LNCaP clone FGC (cell line): ENCODE measurements at regions not wholly inside any gene's neighbourhood (a gene's known extent, or its start where the extent isn't known, plus 50 kb on each side); places are given as distances from the start of the nearest gene placed in this dataset.
A peak's percentile ranks its signal among the peaks of the same experiment; 100 is the strongest.

Source experiments
- DNase-seq: peaks from one replicate; pipeline ENCODE4 v3.0.0-alpha.2; 2011; ENCODE audit warnings: low read depth
- H3K4me3 ChIP-seq: 2 replicates; pipeline ENCODE4 v1.5.1; 2011; ENCODE audit warnings: mild to moderate bottlenecking, low read depth, low read length, control low read depth
- CTCF ChIP-seq: IDR thresholded peaks from 2 replicates; pipeline ENCODE4 v1.5.1; 2012; ENCODE audit warnings: mild to moderate bottlenecking; ENCODE audit not compliant: control insufficient read depth, insufficient read depth; ENCODE audit errors: extremely low read depth

- no peak for TF ChIP-seq CTCF
- H3K4me3 ChIP-seq = no peak overlapping the region
- no peak for DNase-seq
Observed at GRCh38 chr7:125871431-125871830, 941.8 kb upstream of the POT1 start.

- no peak overlapping the region for H3K4me3 ChIP-seq
- no peak for DNase-seq
- no peak for TF ChIP-seq CTCF
Observed at GRCh38 chr7:125857606-125858005, 928.0 kb upstream of the POT1 start.

GRCh38 chr7:125848157-125848556 is 918.5 kb upstream of the POT1 start:
- no peak for DNase-seq
- no peak for TF ChIP-seq CTCF
- H3K4me3 ChIP-seq = no peak overlapping the region

- no peak overlapping the region for H3K4me3 ChIP-seq
- no peak for DNase-seq
- no peak for TF ChIP-seq CTCF
Observed at GRCh38 chr7:125847692-125848091, 918.1 kb upstream of the POT1 start.

- no peak for DNase-seq
- no peak for TF ChIP-seq CTCF
- H3K4me3 ChIP-seq = no peak overlapping the region
Observed at GRCh38 chr7:125847055-125847454, 917.4 kb upstream of the POT1 start.

- TF ChIP-seq CTCF = no peak
- H3K4me3 ChIP-seq = no peak overlapping the region
- no peak for DNase-seq
Observed at GRCh38 chr7:125845686-125846085, 916.1 kb upstream of the POT1 start.

GRCh38 chr7:125834421-125834820 is 904.8 kb upstream of the POT1 start:
- H3K4me3 ChIP-seq = no peak overlapping the region
- DNase-seq = peak; percentile 63
- no peak for TF ChIP-seq CTCF
